HCT116 (cell line): ENCODE measurements at regions not wholly inside any gene's neighbourhood (a gene's known extent, or its start where the extent isn't known, plus 50 kb on each side); places are given as distances from the start of the nearest gene placed in this dataset.

Experiments used
- ATAC-seq: fragments of 200-7000 bp; cut with Tn5 transposase; 2 replicates; pipeline ENCODE4 v1.9.1; 2020; ENCODE audit warnings: mild to moderate bottlenecking, moderate library complexity
- BruUV-seq: library from RNA; stranded (reverse); fragments of 400-500 nt; replicated peaks from 2 replicates; lab custom pipeline; 2021; lab: Mats Ljungman, UMichigan
- CTCF ChIA-PET: fragments of 300-600 bp; sonication (Branson Sonifier 250); formaldehyde crosslinking; loops from one replicate; lab custom pipeline; 2021; ENCODE audit warnings: antibody characterized with exemption; lab: Charles Lee
- POLR2A ChIA-PET: fragments of 300-600, 350-600 bp; sonication (Branson Sonifier 250); formaldehyde crosslinking; loops from one replicate; lab custom pipeline; 2021; ENCODE audit warnings: antibody characterized with exemption; lab: Charles Lee
- RAD21 ChIA-PET, 2 experiments: fragments of 300-600 bp; sonication (Branson Sonifier 250); formaldehyde crosslinking; loops; one replicate each; lab custom pipeline; 2023; ENCODE audit warnings: low total read pairs in 2 of 2; ENCODE audit not compliant: uncharacterized antibody in 2 of 2, unreplicated experiment in 2 of 2, low non-redundant PET in 1 of 2; lab: Charles Lee
- DNase-seq: peaks from one replicate; pipeline ENCODE4 v3.0.0-alpha.2; 2010; ENCODE audit warnings: low read depth, low spot score
- H2AFZ ChIP-seq: fragments of 200-600 bp; shearing (Covaris generic), sonication (generic); 2 replicates; pipeline ENCODE4 v1.6.1; 2017; ENCODE audit warnings: low read depth, mixed run types, mixed read lengths, antibody characterized with exemption, low read length; ENCODE audit not compliant: poor library complexity, severe bottlenecking
- H3K27ac ChIP-seq: 2 replicates; pipeline ENCODE4 v1.5.1; 2012; ENCODE audit warnings: low read depth, low read length
- H3K27me3 ChIP-seq: fragments of 200-600 bp; sonication (generic); 2 replicates; pipeline ENCODE4 v1.6.1; 2016; ENCODE audit warnings: mixed run types, low read length, mixed read lengths; ENCODE audit not compliant: insufficient read depth
- H3K36me3 ChIP-seq, 2 experiments: fragments of 200-500 bp in 1 of 2; fragments of 200-600 bp in 1 of 2; sonication (Bioruptor generic) in 1 of 2; sonication (generic) in 1 of 2; 2 replicates each; pipeline versions ENCODE4 v1.5.1 to v1.6.1; 2014 to 2016; ENCODE audit warnings: low read length in 2 of 2, inconsistent platforms in 1 of 2, mixed read lengths in 1 of 2, mixed run types in 1 of 2; ENCODE audit not compliant: insufficient read depth in 2 of 2, control insufficient read depth in 1 of 2
- H3K4me1 ChIP-seq, 2 experiments: fragments of 200-600 bp in 1 of 2; sonication (generic) in 1 of 2; 2 replicates each; pipeline versions ENCODE4 v1.5.1 to v1.6.1; 2012 to 2017; ENCODE audit warnings: low read length in 2 of 2, inconsistent platforms in 1 of 2, mild to moderate bottlenecking in 1 of 2, mixed read lengths in 1 of 2, mixed run types in 1 of 2, moderate library complexity in 1 of 2; ENCODE audit not compliant: insufficient read depth in 2 of 2, control insufficient read depth in 1 of 2
- H3K4me2 ChIP-seq: fragments of 200-600 bp; sonication (generic); 2 replicates; pipeline ENCODE4 v1.6.1; 2017; ENCODE audit warnings: mixed run types, low read length, mixed read lengths
- H3K4me3 ChIP-seq, 2 experiments: fragments of 200-600 bp in 1 of 2; sonication (generic) in 1 of 2; replicated peaks in 1 of 2; 2 replicates each; pipeline ENCODE4 v1.5.1; 2011 to 2016; ENCODE audit warnings: low read length in 2 of 2, control low read depth in 1 of 2, low read depth in 1 of 2, mild to moderate bottlenecking in 1 of 2, mixed read lengths in 1 of 2, mixed run types in 1 of 2
- H3K79me2 ChIP-seq: fragments of 200-600 bp; sonication (generic); 2 replicates; pipeline ENCODE4 v1.6.1; 2017; ENCODE audit warnings: mild to moderate bottlenecking, mixed run types, low read length, moderate library complexity, mixed read lengths; ENCODE audit not compliant: insufficient read depth
- H3K9ac ChIP-seq: fragments of 200-600 bp; sonication (generic); 2 replicates; pipeline ENCODE4 v1.6.1; 2016; ENCODE audit warnings: low read length, mixed read lengths
- H3K9me2 ChIP-seq: fragments of 200-600 bp; sonication (generic), shearing (Covaris generic); 2 replicates; pipeline ENCODE4 v1.6.1; 2017; ENCODE audit warnings: mixed run types, mild to moderate bottlenecking, moderate library complexity; ENCODE audit not compliant: insufficient read depth
- H3K9me3 ChIP-seq, 2 experiments: fragments of 200-500 bp in 1 of 2; fragments of 200-600 bp in 1 of 2; sonication (Bioruptor generic) in 1 of 2; sonication (generic) in 1 of 2; 2 replicates each; pipeline ENCODE4 v1.6.1; 2014 to 2017; ENCODE audit warnings: low read length in 2 of 2, mixed read lengths in 2 of 2, inconsistent platforms in 1 of 2, low read depth in 1 of 2, mild to moderate bottlenecking in 1 of 2, mixed run types in 1 of 2, moderate library complexity in 1 of 2; ENCODE audit not compliant: control insufficient read depth in 1 of 2, insufficient read depth in 1 of 2
- H4K20me1 ChIP-seq: fragments of 200-600 bp; sonication (generic), shearing (Covaris generic); 2 replicates; pipeline ENCODE4 v1.6.1; 2017; ENCODE audit warnings: mixed run types, mild to moderate bottlenecking, moderate library complexity; ENCODE audit not compliant: insufficient read depth
- ATF3 ChIP-seq: IDR thresholded peaks from 2 replicates; pipeline ENCODE4 v1.6.1; 2012
- CEBPB ChIP-seq: IDR thresholded peaks from 2 replicates; pipeline ENCODE4 v1.6.1; 2012; ENCODE audit warnings: low read depth
- ELF1 ChIP-seq: IDR thresholded peaks from 2 replicates; pipeline ENCODE4 v1.6.1; 2012; ENCODE audit warnings: low read depth, borderline replicate concordance
- MAX ChIP-seq: IDR thresholded peaks from 2 replicates; pipeline ENCODE4 v1.6.1; 2012
- POLR2AphosphoS5 ChIP-seq: IDR thresholded peaks from 2 replicates; pipeline ENCODE4 v1.6.1; 2011; ENCODE audit warnings: mild to moderate bottlenecking, low read depth, low read length, moderate library complexity
- YY1 ChIP-seq: IDR thresholded peaks from 2 replicates; pipeline ENCODE4 v1.6.1; 2011; ENCODE audit warnings: low read length, low read depth, moderate library complexity, mild to moderate bottlenecking; ENCODE audit not compliant: insufficient replicate concordance; ENCODE audit errors: extremely low read depth
- ZNF274 ChIP-seq: fragments of 200-500 bp; sonication (Bioruptor generic); IDR thresholded peaks from 2 replicates; pipeline ENCODE4 v1.6.1; 2014; ENCODE audit warnings: mild to moderate bottlenecking, low read depth, low read length, inconsistent platforms
- intact Hi-C: fragments of 100-400 bp; cut with micrococcal nuclease; formaldehyde crosslinking; loops from 2 replicates; pipeline ENCODE4 v1.10.0; 2022
- TF ChIP-seq, protein P1 (sequence below): IDR thresholded peaks from 2 replicates; pipeline ENCODE4 v1.6.1; 2011; ENCODE audit warnings: mild to moderate bottlenecking, low read length, moderate library complexity; ENCODE audit not compliant: insufficient replicate concordance; ENCODE audit errors: extremely low read depth

- no peak for ATAC-seq
- H3K27ac ChIP-seq = no peak overlapping the region
- H3K36me3 ChIP-seq = no peaks in the 10 kb centered on the region
- H3K9ac ChIP-seq = no peak overlapping the region
- H3K9me3 ChIP-seq = no peaks in the 10 kb centered on the region
- POLR2A ChIA-PET = no interaction called here
- H4K20me1 ChIP-seq = no peaks in the 10 kb centered on the region
- TF ChIP-seq MAX (no peak), YY1 (no peak), CEBPB (no peak), ZNF274 (no peak), ELF1 (no peak), ATF3 (no peak), POLR2AphosphoS5 (no peak)
- TF ChIP-seq, protein P1, sequence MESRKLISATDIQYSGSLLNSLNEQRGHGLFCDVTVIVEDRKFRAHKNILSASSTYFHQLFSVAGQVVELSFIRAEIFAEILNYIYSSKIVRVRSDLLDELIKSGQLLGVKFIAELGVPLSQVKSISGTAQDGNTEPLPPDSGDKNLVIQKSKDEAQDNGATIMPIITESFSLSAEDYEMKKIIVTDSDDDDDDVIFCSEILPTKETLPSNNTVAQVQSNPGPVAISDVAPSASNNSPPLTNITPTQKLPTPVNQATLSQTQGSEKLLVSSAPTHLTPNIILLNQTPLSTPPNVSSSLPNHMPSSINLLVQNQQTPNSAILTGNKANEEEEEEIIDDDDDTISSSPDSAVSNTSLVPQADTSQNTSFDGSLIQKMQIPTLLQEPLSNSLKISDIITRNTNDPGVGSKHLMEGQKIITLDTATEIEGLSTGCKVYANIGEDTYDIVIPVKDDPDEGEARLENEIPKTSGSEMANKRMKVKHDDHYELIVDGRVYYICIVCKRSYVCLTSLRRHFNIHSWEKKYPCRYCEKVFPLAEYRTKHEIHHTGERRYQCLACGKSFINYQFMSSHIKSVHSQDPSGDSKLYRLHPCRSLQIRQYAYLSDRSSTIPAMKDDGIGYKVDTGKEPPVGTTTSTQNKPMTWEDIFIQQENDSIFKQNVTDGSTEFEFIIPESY = no peak
- TF ChIP-seq, all 23 proteins: peak for 0
- Histone ChIP-seq H3K27me3 (no peaks in the 10 kb centered on the region), H3K4me2 (no peak overlapping the region), H2AFZ (no peak overlapping the region), H3K9me2 (no peaks in the 10 kb centered on the region), H3K79me2 (no peaks in the 10 kb centered on the region), H3K4me1 (no peaks in the 10 kb centered on the region), H3K4me3 (no peak overlapping the region)
- DNase-seq = no peak
- CTCF ChIA-PET = no interaction called here
- RAD21 ChIA-PET = no interaction called here
- no TSS peak for BruUV-seq
- intact Hi-C loops = no loop called here
These were observed 292.1 kb upstream of the RORB start for GRCh38 chr9:74205056-74205455.
